Epithelial cell of proximal tubule (primary cell): ENCODE measurements at regions not wholly inside any gene's neighbourhood (a gene's known extent, or its start where the extent isn't known, plus 50 kb on each side); places are given as distances from the start of the nearest gene placed in this dataset.
"Not testable (repeated sequence)": the region's sequence is repeated elsewhere in the genome, so short reads cannot be mapped to it uniquely, and the experiment has no call there.

ENCODE experiments used
- DNase-seq: peaks from one replicate; pipeline ENCODE4 v3.0.0-alpha.2; 2011; ENCODE audit warnings: low read depth
- H3K4me3 ChIP-seq: 2 replicates; pipeline ENCODE4 v1.5.1; 2011; ENCODE audit warnings: low read depth, mild to moderate bottlenecking, low read length
- TF ChIP-seq, protein P1 (sequence below): conservative IDR thresholded peaks from 2 replicates; pipeline ENCODE4 v1.5.1; 2012; ENCODE audit warnings: low read depth, mild to moderate bottlenecking, low read length

DNA sequence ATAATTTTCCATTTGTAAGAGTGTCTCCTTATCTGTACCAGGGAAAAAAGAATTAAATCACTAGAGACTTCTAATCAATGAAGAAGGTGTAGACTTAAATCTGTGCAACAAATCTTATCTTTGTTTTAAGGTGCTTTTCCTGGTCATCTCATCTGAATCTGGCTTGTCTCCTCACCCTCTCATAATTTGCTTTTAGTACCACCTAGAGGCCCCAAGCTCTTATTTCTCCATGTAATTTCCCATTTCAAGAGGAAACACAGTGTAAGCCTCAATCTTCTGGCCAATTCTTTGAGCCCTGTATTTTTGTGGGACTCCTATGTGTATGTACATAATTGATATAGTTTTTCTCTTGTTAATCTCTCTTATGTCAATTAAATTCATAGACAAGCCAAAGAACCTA lies 1975.3 kb upstream of the CDH6 start:
- no peak overlapping the region for H3K4me3 ChIP-seq
- TF ChIP-seq, protein P1, sequence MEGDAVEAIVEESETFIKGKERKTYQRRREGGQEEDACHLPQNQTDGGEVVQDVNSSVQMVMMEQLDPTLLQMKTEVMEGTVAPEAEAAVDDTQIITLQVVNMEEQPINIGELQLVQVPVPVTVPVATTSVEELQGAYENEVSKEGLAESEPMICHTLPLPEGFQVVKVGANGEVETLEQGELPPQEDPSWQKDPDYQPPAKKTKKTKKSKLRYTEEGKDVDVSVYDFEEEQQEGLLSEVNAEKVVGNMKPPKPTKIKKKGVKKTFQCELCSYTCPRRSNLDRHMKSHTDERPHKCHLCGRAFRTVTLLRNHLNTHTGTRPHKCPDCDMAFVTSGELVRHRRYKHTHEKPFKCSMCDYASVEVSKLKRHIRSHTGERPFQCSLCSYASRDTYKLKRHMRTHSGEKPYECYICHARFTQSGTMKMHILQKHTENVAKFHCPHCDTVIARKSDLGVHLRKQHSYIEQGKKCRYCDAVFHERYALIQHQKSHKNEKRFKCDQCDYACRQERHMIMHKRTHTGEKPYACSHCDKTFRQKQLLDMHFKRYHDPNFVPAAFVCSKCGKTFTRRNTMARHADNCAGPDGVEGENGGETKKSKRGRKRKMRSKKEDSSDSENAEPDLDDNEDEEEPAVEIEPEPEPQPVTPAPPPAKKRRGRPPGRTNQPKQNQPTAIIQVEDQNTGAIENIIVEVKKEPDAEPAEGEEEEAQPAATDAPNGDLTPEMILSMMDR: peak; percentile 23
- no peak for DNase-seq

GRCh38 chr5:29214839-29215238 lies 1978.6 kb upstream of the CDH6 start:
- DNase-seq: no peak
- TF ChIP-seq, protein P1: no peak
- H3K4me3 ChIP-seq: no peak overlapping the region

DNA sequence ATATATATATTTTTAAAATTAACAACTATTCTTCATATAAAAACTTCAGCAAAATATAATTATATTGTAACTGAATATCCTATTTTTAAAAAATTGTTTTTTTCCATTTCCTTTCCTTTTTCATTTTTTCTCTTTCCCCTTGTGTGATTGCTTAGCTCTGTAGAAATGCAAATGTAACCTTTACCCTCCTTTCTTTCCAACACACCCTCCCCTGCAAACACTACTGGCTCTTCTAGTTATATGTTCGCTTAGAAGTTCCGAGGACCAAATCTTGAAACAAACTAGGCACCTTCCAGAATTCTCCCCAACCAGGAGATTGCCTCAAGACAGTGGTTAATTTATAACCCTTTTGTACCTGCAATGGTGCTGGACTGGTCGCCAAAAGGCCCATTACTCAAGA lies 1980.0 kb upstream of the CDH6 start:
- H3K4me3 ChIP-seq: no peak overlapping the region
- TF ChIP-seq, protein P1: no peak
- DNase-seq: no peak

- no peak overlapping the region for H3K4me3 ChIP-seq
- TF ChIP-seq, protein P1: no peak
- DNase-seq: peak; percentile 22
Observed at GRCh38 chr5:29208024-29208423, 1985.5 kb upstream of the CDH6 start.

GRCh38 chr5:29203049-29203448 lies 1990.4 kb upstream of the CDH6 start:
- TF ChIP-seq, protein P1: no peak

GRCh38 chr5:29197631-29198454 lies 1995.6 kb upstream of the CDH6 start:
- TF ChIP-seq, protein P1: no peak
- no peak overlapping the region for H3K4me3 ChIP-seq
- peak; percentile 12 for DNase-seq

More at GRCh38 chr5:29203049-29203448, 1990.4 kb upstream of the CDH6 start:
- no peak overlapping the region for H3K4me3 ChIP-seq
- DNase-seq: no peak

DNA sequence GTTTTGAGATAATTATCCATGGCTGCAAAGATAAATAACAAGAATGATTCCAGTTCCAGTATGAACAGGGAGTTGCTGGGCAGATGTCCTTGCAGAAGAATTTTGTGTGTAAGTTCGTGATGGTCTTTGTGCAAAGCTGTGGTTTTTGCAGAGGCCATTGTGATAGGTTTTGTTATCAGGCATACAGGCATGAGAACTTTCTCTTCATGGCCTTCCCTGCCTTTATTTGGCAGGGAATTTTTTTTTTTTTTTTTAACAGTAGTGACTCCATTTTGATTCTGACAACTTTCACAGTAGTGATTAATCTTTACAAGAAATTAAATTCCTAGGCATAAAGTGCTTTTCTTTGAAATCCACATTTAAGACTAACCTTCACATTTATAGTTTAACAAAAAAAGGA lies 1999.5 kb upstream of the CDH6 start:
- H3K4me3 ChIP-seq: no peak overlapping the region
- TF ChIP-seq, protein P1: no peak
- DNase-seq: no peak

DNA sequence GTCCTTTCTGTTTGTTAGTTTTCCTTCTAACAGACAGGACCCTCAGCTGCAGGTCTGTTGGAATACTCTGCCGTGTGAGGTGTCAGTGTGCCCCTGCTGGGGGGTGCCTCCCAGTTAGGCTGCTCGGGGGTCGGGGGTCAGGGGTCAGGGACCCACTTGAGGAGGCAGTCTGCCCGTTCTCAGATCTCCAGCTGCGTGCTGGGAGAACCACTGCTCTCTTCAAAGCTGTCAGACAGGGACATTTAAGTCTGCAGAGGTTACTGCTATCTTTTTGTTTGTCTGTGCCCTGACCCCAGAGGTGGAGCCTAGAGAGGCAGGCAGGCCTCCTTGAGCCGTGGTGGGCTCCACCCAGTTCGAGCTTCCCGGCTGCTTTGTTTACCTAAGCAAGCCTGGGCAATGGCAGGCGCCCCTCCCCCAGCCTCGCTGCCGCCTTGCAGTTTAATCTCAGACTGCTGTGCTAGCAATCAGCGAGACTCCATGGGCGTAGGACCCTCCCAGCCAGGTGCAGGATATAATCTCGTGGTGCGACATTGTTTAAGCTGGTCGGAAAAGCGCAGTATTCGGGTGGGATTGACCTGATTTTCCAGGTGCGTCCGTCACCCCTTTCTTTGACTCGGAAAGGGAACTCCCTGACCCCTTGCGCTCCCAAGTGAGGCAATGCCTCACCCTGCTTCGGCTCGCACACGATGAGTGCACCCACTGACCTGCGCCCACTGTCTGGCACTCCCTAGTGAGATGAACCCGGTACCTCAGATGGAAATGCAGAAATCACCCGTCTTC lies 2002.0 kb upstream of the CDH6 start:
- not testable (repeated sequence) for H3K4me3 ChIP-seq, DNase-seq

DNA sequence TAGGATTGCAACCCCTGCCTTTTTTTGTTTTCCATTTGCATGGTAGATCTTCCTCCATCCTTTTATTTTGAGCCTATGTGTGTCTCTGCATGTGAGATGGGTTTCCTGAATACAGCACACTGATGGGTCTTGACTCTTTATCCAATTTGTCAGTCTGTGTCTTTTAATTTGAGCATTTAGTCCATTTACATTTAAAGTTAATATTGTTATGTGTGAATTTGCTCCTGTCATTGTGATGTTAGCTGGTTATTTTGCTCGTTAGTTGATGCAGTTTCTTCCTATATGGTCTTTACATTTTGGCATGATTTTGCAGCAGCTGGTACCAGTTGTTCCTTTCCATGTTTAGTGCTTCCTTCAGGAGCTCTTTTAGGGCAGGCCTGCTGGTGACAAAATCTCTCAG lies 2003.1 kb upstream of the CDH6 start:
- not testable (repeated sequence) for DNase-seq, H3K4me3 ChIP-seq

GRCh38 chr5:29186380-29186779 lies 2007.1 kb upstream of the CDH6 start:
- DNase-seq, H3K4me3 ChIP-seq: not testable (repeated sequence)
